H1 (cell line): ENCODE measurements at regions not wholly inside any gene's neighbourhood (a gene's known extent, or its start where the extent isn't known, plus 50 kb on each side); places are given as distances from the start of the nearest gene placed in this dataset.

Source experiments
- BRCA1 ChIP-seq: IDR thresholded peaks from 2 replicates; pipeline ENCODE4 v1.6.1; 2012; ENCODE audit warnings: low read depth, low read length, improper control_type of control experiment
- CTCF ChIP-seq, 3 experiments: IDR thresholded peaks; 1 replicate in 2 of 3; 2 replicates in 1 of 3; pipeline versions ENCODE4 v1.5.1 to v1.6.1; 2011; ENCODE audit warnings: low read length in 3 of 3, mild to moderate bottlenecking in 3 of 3, inconsistent platforms in 2 of 3, low read depth in 1 of 3, moderate library complexity in 1 of 3; ENCODE audit not compliant: insufficient read depth in 1 of 3; ENCODE audit errors: control extremely low read depth in 1 of 3
- SP1 ChIP-seq: IDR thresholded peaks from 2 replicates; pipeline ENCODE4 v1.6.1; 2011; ENCODE audit warnings: low read depth, low read length
- YY1 ChIP-seq: IDR thresholded peaks from 2 replicates; pipeline ENCODE4 v1.6.1; 2011; ENCODE audit warnings: low read depth, mild to moderate bottlenecking, low read length

- TF ChIP-seq CTCF (IDR thresholded peaks at IDR 0.05; ENCODE audit: control extremely low read depth in 1 of 3, insufficient read depth in 1 of 3, low read depth in 1 of 3, low read length in 3 of 3) (no peak), YY1 (no peak), SP1 (no peak), BRCA1 (no peak)
These were observed 1468.2 kb upstream of the ACVR2A start (continued) for GRCh38 chr2:146376511-146377064.
